Heart left ventricle (tissue), 13 donors: ENCODE measurements at regions not wholly inside any gene's neighbourhood (a gene's known extent, or its start where the extent isn't known, plus 50 kb on each side); places are given as distances from the start of the nearest gene placed in this dataset.

Source experiments
- CTCF ChIP-seq, 12 donors: fragments of 200-600 bp; sonication (generic) in 4 of 12; IDR thresholded peaks; one replicate each; pipeline versions ENCODE4 v1.5.0 to v1.8.0; 2018 to 2022; ENCODE audit warnings: antibody characterized with exemption in 12 of 12, mild to moderate bottlenecking in 5 of 12
- POLR2A ChIP-seq, 2 donors: fragments of 450-650 bp; IDR thresholded peaks; one replicate each; pipeline ENCODE4 v1.6.1; 2017; ENCODE audit warnings: antibody characterized with exemption in 2 of 2, mild to moderate bottlenecking in 2 of 2, moderate library complexity in 2 of 2
- donor health status: ischemic (EF 13 %, LVEDD 7.1; RV severe dilation, severe dysfunction).
- donor health status: DM: no; HTN: yes; CAD: no.
- donor health status: DM: no; HTN: no; CAD: no.
- donor health status: ischemic (EF 25% LVEDD 6.9; RV normal size, moderate dysfunction).
- donor health status: ischemic (EF 25% LVEDD 5.7; RV mildly dilated, moderate dysfunction).
- donor health status: ischemic (EF 35%, LVEDD 5.7; RV mildly dilated, moderate dysfunction).
- donor health status: nonischemic (EF 11% LVEDD 7.7; RV severe dilation, severe dysfunction).
- donor health status: DM: yes; HTN: yes; CAD: no.
- donor health status: PGD.
- donor health status: ischemic (EF 29% LVEDD 5.4; RV normal size, mild dysfunction).
- donor health status: nonischemic (EF 23%, LVEDD 6.1; RV moderate dilation, normal function).

- no peak for TF ChIP-seq POLR2A (IDR thresholded peaks at IDR 0.05)
- TF ChIP-seq CTCF (IDR thresholded peaks at IDR 0.05) = no peak
Measured at GRCh38 chr20:30175681-30176080, 1081.8 kb upstream of the DEFB115 start.
